Epithelial cell of esophagus (primary cell): ENCODE measurements at regions not wholly inside any gene's neighbourhood (a gene's known extent, or its start where the extent isn't known, plus 50 kb on each side); places are given as distances from the start of the nearest gene placed in this dataset.

Experiments
- DNase-seq: peaks from one replicate; pipeline ENCODE4 v3.0.0; 2010; ENCODE audit warnings: low read depth
- H3K4me3 ChIP-seq: 2 replicates; pipeline ENCODE4 v1.5.1; 2011; ENCODE audit warnings: mild to moderate bottlenecking, low read length, control low read depth
- CTCF ChIP-seq: IDR thresholded peaks from 2 replicates; pipeline ENCODE4 v1.5.1; 2011; ENCODE audit warnings: low read depth, mild to moderate bottlenecking, low read length, control low read depth, inconsistent platforms; ENCODE audit not compliant: insufficient read depth; ENCODE audit errors: missing control alignments

DNA sequence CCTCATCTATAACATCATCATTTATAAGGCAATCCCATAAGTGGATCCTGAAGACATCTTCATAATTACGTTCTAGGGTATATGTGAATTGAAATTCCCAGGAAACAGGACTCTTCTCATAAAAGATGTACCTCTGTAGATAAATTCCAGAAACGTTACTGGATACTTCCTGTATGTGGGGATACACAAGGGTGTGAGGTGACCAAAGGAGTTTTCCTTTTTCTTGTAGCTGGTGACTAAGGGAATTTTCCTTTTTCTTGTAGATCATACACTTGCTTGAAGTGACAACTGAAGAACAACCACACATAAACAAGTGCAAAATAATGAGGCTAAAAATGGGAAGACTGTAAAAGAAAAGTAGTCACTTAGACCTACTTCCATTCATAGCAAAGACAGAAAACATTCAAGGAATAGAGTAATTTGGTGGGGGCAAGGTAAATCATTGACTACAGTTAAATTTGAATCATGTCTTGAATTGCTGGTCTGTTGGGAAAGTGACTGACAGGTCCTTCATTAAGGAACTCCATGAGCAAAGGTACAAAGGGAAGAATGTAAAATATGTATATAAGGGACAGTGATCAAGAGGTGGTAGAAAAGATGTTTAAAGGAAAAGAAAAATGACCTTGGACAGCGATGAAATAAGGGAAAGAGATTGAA is 53.2 kb upstream of the UBE2E3 start:
- no peak for DNase-seq
- H3K4me3 ChIP-seq, result no peak overlapping the region
- TF ChIP-seq CTCF, result no peak

DNA sequence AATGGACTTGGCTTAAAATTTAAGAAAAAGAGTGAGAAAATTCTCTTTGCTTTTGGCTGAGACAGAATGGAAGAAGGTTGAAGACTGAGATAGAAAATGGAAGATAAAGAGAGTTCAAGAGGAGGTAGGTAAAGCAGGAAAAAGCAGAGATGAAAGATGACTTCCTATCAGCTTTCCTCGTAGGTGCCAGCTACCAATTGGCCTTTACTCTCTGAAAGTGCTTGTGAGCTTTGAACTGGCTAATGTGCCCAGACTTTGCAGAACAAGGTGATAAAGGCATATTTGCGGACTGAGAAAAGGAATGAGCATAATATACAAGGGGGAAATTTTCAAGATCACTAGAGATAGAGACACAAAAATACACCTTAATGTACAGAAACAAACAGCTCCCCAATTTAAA is 54.7 kb upstream of the UBE2E3 start:
- H3K4me3 ChIP-seq, result no peak overlapping the region
- TF ChIP-seq CTCF, result no peak
- no peak for DNase-seq

DNA sequence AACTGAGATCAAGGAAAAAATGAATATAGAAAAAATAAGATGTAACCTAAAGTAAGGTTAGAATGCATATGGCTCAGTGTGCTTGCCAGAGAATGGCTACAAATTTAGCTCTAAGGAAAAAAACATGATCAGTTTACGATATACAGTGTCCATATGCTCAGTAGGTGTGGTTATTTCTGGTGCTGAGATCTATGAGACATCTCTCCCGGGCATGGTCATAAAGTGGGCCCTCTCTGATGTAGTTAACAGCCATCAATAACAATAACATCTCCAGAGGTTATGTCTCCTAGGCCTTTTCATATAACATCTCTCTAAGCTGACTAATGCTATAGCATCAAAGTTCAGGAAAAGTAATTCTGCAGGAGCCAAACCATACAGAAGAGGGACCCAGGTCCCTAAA is 56.3 kb upstream of the UBE2E3 start:
- no peak for TF ChIP-seq CTCF
- no peak for DNase-seq

GRCh38 chr2:180910831-180911665 is 69.4 kb upstream of the UBE2E3 start:
- DNase-seq, result peak; percentile 16
- TF ChIP-seq CTCF, result no peak
- H3K4me3 ChIP-seq, result no peak overlapping the region

More for the DNA sequence above, 56.3 kb upstream of the UBE2E3 start:
- no peak overlapping the region for H3K4me3 ChIP-seq

- peak; percentile 46 for DNase-seq
Measured at GRCh38 chr2:180907731-180908130, 72.7 kb upstream of the UBE2E3 start.

GRCh38 chr2:180905461-180905860 is 74.9 kb upstream of the UBE2E3 start:
- DNase-seq, result no peak
- no peak overlapping the region for H3K4me3 ChIP-seq
- no peak for TF ChIP-seq CTCF

More at GRCh38 chr2:180907731-180908130, 72.7 kb upstream of the UBE2E3 start:
- TF ChIP-seq CTCF, result no peak
- no peak overlapping the region for H3K4me3 ChIP-seq

DNA sequence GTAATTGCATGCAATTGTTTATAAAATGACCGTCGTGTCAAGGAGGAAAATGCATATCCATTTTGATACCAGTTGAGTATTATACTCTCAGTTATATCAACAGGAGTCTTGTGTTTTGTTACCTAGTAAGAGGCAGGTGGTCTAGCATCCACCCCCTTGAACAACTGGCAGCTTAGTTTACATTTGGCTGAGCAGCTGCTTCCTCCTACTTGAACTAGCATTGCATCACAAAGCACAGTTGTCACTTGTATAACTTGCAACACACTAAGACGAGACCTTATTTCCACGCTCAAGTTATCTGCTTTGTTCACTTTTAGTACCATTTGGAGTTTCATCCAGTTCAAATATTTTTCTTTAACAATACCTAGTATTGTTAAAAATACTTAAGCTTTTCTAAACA is 75.4 kb upstream of the UBE2E3 start:
- H3K4me3 ChIP-seq, result no peak overlapping the region
- no peak for DNase-seq
- no peak for TF ChIP-seq CTCF
